H1 (cell line): ENCODE measurements at regions not wholly inside any gene's neighbourhood (a gene's known extent, or its start where the extent isn't known, plus 50 kb on each side); places are given as distances from the start of the nearest gene placed in this dataset.

Experiments
- CTCF ChIA-PET: fragments of 300-600 bp; sonication (Branson Sonifier 250); formaldehyde crosslinking; loops from one replicate; lab custom pipeline; 2021; ENCODE audit not compliant: partially characterized antibody; lab: Charles Lee
- POLR2A ChIA-PET: fragments of 300-600 bp; sonication (Branson Sonifier 250); formaldehyde crosslinking; loops from one replicate; lab custom pipeline; 2021; ENCODE audit warnings: inconsistent platforms; ENCODE audit not compliant: partially characterized antibody; lab: Charles Lee
- DNase-seq, 2 experiments: peaks; one replicate each; pipeline versions ENCODE4 v3.0.0 to v3.0.0-alpha.2; 2010 to 2022; ENCODE audit warnings: low spot score in 2 of 2, low read depth in 1 of 2, mixed read lengths in 1 of 2
- FAIRE-seq: peaks from 2 replicates; lab custom pipeline; 2011; peaks lifted over from hg19 to GRCh38; lab: Jason Lieb, UNC
- H2AFZ ChIP-seq: 2 replicates; pipeline ENCODE4 v1.8.1; 2012; ENCODE audit warnings: low read length, inconsistent platforms
- H2AK5ac ChIP-seq: 2 replicates; pipeline ENCODE4 v1.6.1; 2013; ENCODE audit warnings: low read depth, low read length
- H2BK120ac ChIP-seq: replicated peaks from 2 replicates; pipeline ENCODE3; 2013; ENCODE audit warnings: low read depth, low read length, inconsistent platforms
- H2BK12ac ChIP-seq: 2 replicates; pipeline ENCODE4 v1.6.1; 2013; ENCODE audit warnings: low read depth, low read length
- H2BK15ac ChIP-seq: 2 replicates; pipeline ENCODE4 v1.6.1; 2013; ENCODE audit warnings: low read length
- H2BK20ac ChIP-seq: 2 replicates; pipeline ENCODE4 v1.6.1; 2013; ENCODE audit warnings: low read length
- H2BK5ac ChIP-seq: 2 replicates; pipeline ENCODE4 v1.6.1; 2013; ENCODE audit warnings: low read depth, low read length
- H3K14ac ChIP-seq: 2 replicates; pipeline ENCODE4 v1.6.1; 2013; ENCODE audit warnings: inconsistent platforms; ENCODE audit not compliant: insufficient read length
- H3K18ac ChIP-seq: 2 replicates; pipeline ENCODE4 v1.6.1; 2013; ENCODE audit warnings: low read length; ENCODE audit errors: extremely low read depth
- H3K23ac ChIP-seq: 2 replicates; pipeline ENCODE4 v1.6.1; 2013; ENCODE audit warnings: inconsistent platforms; ENCODE audit not compliant: insufficient read length
- H3K23me2 ChIP-seq: 2 replicates; pipeline ENCODE4 v1.6.1; 2013; ENCODE audit warnings: low read depth, low read length
- H3K27ac ChIP-seq: 2 replicates; pipeline ENCODE4 v1.6.1; 2011; ENCODE audit warnings: low read depth, low read length, inconsistent platforms
- H3K27me3 ChIP-seq, 4 experiments: replicated peaks in 1 of 4; 1 replicate in 1 of 4; 2 replicates in 3 of 4; pipeline versions ENCODE4 v1.6.1 to v1.8.1; 2011 to 2013; ENCODE audit warnings: low read length in 3 of 4, mild to moderate bottlenecking in 3 of 4, inconsistent platforms in 2 of 4, mixed read lengths in 2 of 4, moderate library complexity in 1 of 4; ENCODE audit not compliant: control insufficient read depth in 3 of 4, insufficient read depth in 3 of 4; ENCODE audit errors: extremely low read depth in 1 of 4
- H3K36me3 ChIP-seq, 4 experiments: 2 replicates each; pipeline versions ENCODE4 v1.6.1 to v1.8.1; 2011 to 2013; ENCODE audit warnings: mild to moderate bottlenecking in 4 of 4, low read length in 3 of 4, moderate library complexity in 2 of 4, control low read depth in 1 of 4, inconsistent platforms in 1 of 4; ENCODE audit not compliant: insufficient read depth in 4 of 4, control insufficient read depth in 2 of 4
- H3K4ac ChIP-seq: replicated peaks from 2 replicates; pipeline ENCODE3; 2013; ENCODE audit warnings: low read length, low read depth, mixed read lengths, inconsistent platforms; ENCODE audit not compliant: insufficient read length
- H3K4me1 ChIP-seq, 4 experiments: replicated peaks in 1 of 4; 1 replicate in 1 of 4; 2 replicates in 3 of 4; pipeline versions ENCODE4 v1.6.1 to v1.8.1; 2011 to 2013; ENCODE audit warnings: low read length in 3 of 4, inconsistent platforms in 2 of 4, mixed read lengths in 1 of 4; ENCODE audit not compliant: insufficient read depth in 4 of 4, control insufficient read depth in 3 of 4
- H3K4me2 ChIP-seq, 2 experiments: 2 replicates each; pipeline versions ENCODE4 v1.6.1 to v1.8.1; 2011 to 2013; ENCODE audit warnings: low read depth in 2 of 2, low read length in 2 of 2, control low read depth in 1 of 2, inconsistent platforms in 1 of 2, mild to moderate bottlenecking in 1 of 2; ENCODE audit not compliant: insufficient read depth in 1 of 2
- H3K4me3 ChIP-seq, 4 experiments: fragments of 200-600, 300-600 bp in 1 of 4; sonication (generic), shearing (Covaris generic), sonication (Bioruptor Twin) in 1 of 4; 2 replicates each; pipeline versions ENCODE4 v1.5.1 to v1.8.1; 2011 to 2016; ENCODE audit warnings: low read length in 4 of 4, low read depth in 3 of 4, control low read depth in 2 of 4, inconsistent platforms in 2 of 4, mild to moderate bottlenecking in 2 of 4, mixed read lengths in 1 of 4, moderate library complexity in 1 of 4; ENCODE audit not compliant: insufficient read depth in 2 of 4; ENCODE audit errors: extremely low read depth in 1 of 4
- H3K56ac ChIP-seq: replicated peaks from 2 replicates; pipeline ENCODE3; 2013; ENCODE audit warnings: low read depth, mild to moderate bottlenecking, mixed read lengths, low read length, inconsistent platforms; ENCODE audit not compliant: insufficient read length
- H3K79me1 ChIP-seq: 2 replicates; pipeline ENCODE4 v1.6.1; 2013; ENCODE audit warnings: low read depth, low read length, control low read depth
- H3K79me2 ChIP-seq, 2 experiments: 2 replicates each; pipeline versions ENCODE4 v1.6.1 to v1.8.1; 2012 to 2013; ENCODE audit warnings: low read length in 2 of 2, mild to moderate bottlenecking in 2 of 2, inconsistent platforms in 1 of 2; ENCODE audit not compliant: insufficient read depth in 2 of 2, control insufficient read depth in 1 of 2
- H3K9ac ChIP-seq, 4 experiments: replicated peaks in 1 of 4; 1 replicate in 1 of 4; 2 replicates in 3 of 4; pipeline versions ENCODE4 v1.6.1 to v1.8.1; 2011 to 2013; ENCODE audit warnings: low read depth in 3 of 4, low read length in 3 of 4, control low read depth in 2 of 4, mild to moderate bottlenecking in 2 of 4, moderate library complexity in 2 of 4, inconsistent platforms in 1 of 4; ENCODE audit errors: extremely low read depth in 1 of 4
- H3K9me3 ChIP-seq, 2 experiments: 2 replicates each; pipeline versions ENCODE4 v1.6.1 to v1.8.1; 2012 to 2013; ENCODE audit warnings: mild to moderate bottlenecking in 2 of 2, moderate library complexity in 2 of 2, control low read depth in 1 of 2, inconsistent platforms in 1 of 2, low read depth in 1 of 2, low read length in 1 of 2, mixed read lengths in 1 of 2; ENCODE audit not compliant: insufficient read depth in 2 of 2
- H4K20me1 ChIP-seq, 2 experiments: replicated peaks in 1 of 2; 2 replicates each; pipeline versions ENCODE3 to v1.8.1; 2011 to 2013; ENCODE audit warnings: inconsistent platforms in 2 of 2, low read length in 2 of 2, mild to moderate bottlenecking in 1 of 2; ENCODE audit not compliant: insufficient read depth in 2 of 2, control insufficient read depth in 1 of 2
- H4K5ac ChIP-seq: 2 replicates; pipeline ENCODE4 v1.6.1; 2013; ENCODE audit warnings: low read length, low read depth, mixed read lengths, inconsistent platforms; ENCODE audit not compliant: insufficient read length
- H4K8ac ChIP-seq: 2 replicates; pipeline ENCODE4 v1.8.0; 2013; ENCODE audit warnings: mild to moderate bottlenecking, moderate library complexity, low read length, inconsistent platforms; ENCODE audit not compliant: insufficient read depth; ENCODE audit errors: extremely low read depth
- H4K91ac ChIP-seq: replicated peaks from 2 replicates; pipeline ENCODE3; 2013; ENCODE audit warnings: low read length, mixed read lengths, inconsistent platforms; ENCODE audit not compliant: insufficient read length
- CHD1 ChIP-seq: IDR thresholded peaks from 2 replicates; pipeline ENCODE4 v1.6.1; 2012; ENCODE audit warnings: low read depth, low read length, improper control_type of control experiment
- RAD21 ChIP-seq, 2 experiments: IDR thresholded peaks in 1 of 2; conservative IDR thresholded peaks in 1 of 2; 2 replicates each; pipeline ENCODE4 v1.6.1; 2011; ENCODE audit warnings: low read depth in 2 of 2, low read length in 2 of 2, improper control_type of control experiment in 1 of 2, inconsistent platforms in 1 of 2, mild to moderate bottlenecking in 1 of 2, moderate library complexity in 1 of 2
- WGBS, 2 experiments: shearing (Covaris generic) in 1 of 2; methylation state at CpG; one replicate each; pipeline versions ENCODE4 v1.1.6 to v1.1.7; 2013 to 2015; ENCODE audit warnings: low lambda C conversion rate in 2 of 2, mixed read lengths in 2 of 2, inconsistent platforms in 1 of 2, low coverage in 1 of 2, missing lambda C conversion rate in 1 of 2; ENCODE audit not compliant: insufficient replicate concordance in 2 of 2, insufficient coverage in 1 of 2, insufficient read length in 1 of 2; ENCODE audit errors: extremely low coverage in 1 of 2, missing lambda C conversion rate in 1 of 2; 5-methylcytosine and 5-hydroxymethylcytosine counted together

DNA sequence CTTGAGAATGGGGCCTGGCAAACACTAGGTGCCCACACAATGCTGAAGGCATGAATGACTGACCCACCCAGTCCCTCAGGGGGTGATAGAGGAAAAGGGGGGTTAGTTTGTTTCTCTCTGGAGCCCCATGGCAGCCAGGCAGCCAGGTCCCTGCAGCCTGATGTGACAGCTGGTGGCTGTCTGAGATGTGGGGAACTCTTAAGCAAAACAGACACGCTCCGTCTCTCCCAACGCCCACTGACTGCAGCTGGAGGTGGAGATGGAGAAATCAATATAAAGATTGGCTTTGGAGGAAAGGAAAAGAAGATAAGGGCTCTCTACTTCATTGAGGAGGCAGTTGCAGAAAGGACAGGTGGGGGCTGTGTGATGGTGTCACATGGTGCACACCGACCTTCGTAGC, 240.8 kb upstream of the LHX5 start:
- Histone ChIP-seq H3K4ac (no peak overlapping the region), H3K9ac (no peak overlapping the region), H3K14ac (no peak overlapping the region), H2BK12ac (no peak overlapping the region), H3K23me2 (no peaks in the 10 kb centered on the region), H2BK120ac (no peak overlapping the region), H3K27me3 (no peaks in the 10 kb centered on the region), H3K27ac (no peak overlapping the region), H3K36me3 (no peaks in the 10 kb centered on the region), H4K8ac (no peak overlapping the region), H3K79me1 (no peaks in the 10 kb centered on the region), H4K20me1 (no peaks in the 10 kb centered on the region), H4K5ac (no peak overlapping the region), H3K4me1 (no peaks in the 10 kb centered on the region), H4K91ac (no peak overlapping the region), H3K9me3 (0 out of 4 replicates have a peak, but pooled peaks cover 0 to 3% of the 10 kb centered on the region in 2 experiments), H3K23ac (no peak overlapping the region), H2AFZ (no peak overlapping the region), H2BK20ac (no peak overlapping the region), H3K4me3 (no peak overlapping the region), H3K18ac (no peak overlapping the region), H3K56ac (no peak overlapping the region), H3K79me2 (no peaks in the 10 kb centered on the region), H2BK5ac (no peak overlapping the region), H2AK5ac (no peak overlapping the region), H3K4me2 (no peak overlapping the region), H2BK15ac (no peak overlapping the region)
- no peak for DNase-seq
- WGBS, 2 experiments, result 77% methylated on average over 5 of the region's 5 CpGs; no CpG with 5 or more reads in 1 of the 2 experiments
- CTCF ChIA-PET, result interaction anchor here (0.9 to 2.0 kb wide), 2 partner anchors 57 to 65 kb away, joined by 4 read pairs; no protein-coding TSS in a partner anchor
- POLR2A ChIA-PET, result no interaction called here
- no peak for FAIRE-seq
- TF ChIP-seq CHD1, result no peak
- TF ChIP-seq RAD21 (IDR thresholded peaks at IDR 0.05 in 1 of 2, conservative IDR thresholded peaks at IDR 0.05 in 1 of 2; ENCODE audit: low read depth in 2 of 2, low read length in 2 of 2), result no peak
